ENCODE measurements at regions not wholly inside any gene's neighbourhood (a gene's known extent, or its start where the extent isn't known, plus 50 kb on each side); places are given as distances from the start of the nearest gene placed in this dataset.

DNA sequence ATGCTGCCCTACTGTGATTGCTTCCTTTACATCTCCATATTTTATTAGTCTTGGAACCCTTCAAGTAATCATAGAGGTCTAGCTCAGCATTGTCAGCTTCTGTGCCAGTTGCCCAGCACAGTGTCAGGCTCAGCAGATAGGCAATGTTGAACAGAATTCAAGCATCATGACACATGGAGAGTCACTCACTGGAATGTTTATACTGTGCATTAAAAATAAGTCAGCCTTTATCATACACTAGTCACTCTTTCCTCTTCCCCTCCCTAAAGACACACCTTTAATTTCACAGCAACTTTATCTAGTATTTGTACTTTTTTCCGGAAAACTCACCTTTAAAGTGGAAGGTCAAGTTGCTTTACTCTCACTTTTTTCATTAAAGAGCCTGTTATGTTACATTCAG lies 253.8 kb upstream of the CDH11 start:
- no peak for TF ChIP-seq POLR2AphosphoS5 (IDR thresholded peaks at IDR 0.05; ENCODE audit: borderline replicate concordance, low read depth, low read length)
- TF ChIP-seq EZH2 (IDR thresholded peaks at IDR 0.05): no peak
- TF ChIP-seq FOXP2 (optimal IDR thresholded peaks at IDR 0.05; ENCODE audit: control extremely low read depth, extremely low read length, insufficient read depth): no peak
